ES-I3 (cell line): ENCODE measurements at regions not wholly inside any gene's neighbourhood (a gene's known extent, or its start where the extent isn't known, plus 50 kb on each side); places are given as distances from the start of the nearest gene placed in this dataset.
"Not testable (repeated sequence)": the region's sequence is repeated elsewhere in the genome, so short reads cannot be mapped to it uniquely, and the experiment has no call there.

ENCODE experiments used
- H3K36me3 ChIP-seq: 2 replicates; pipeline ENCODE4 v1.6.1; 2013; ENCODE audit warnings: mild to moderate bottlenecking, low read length, control low read depth, moderate library complexity; ENCODE audit not compliant: insufficient read depth
- H3K4me1 ChIP-seq: 2 replicates; pipeline ENCODE4 v1.6.1; 2013; ENCODE audit warnings: mild to moderate bottlenecking, control low read depth, low read length; ENCODE audit not compliant: insufficient read depth
- H3K9ac ChIP-seq: 2 replicates; pipeline ENCODE4 v1.6.1; 2013; ENCODE audit warnings: low read depth, mild to moderate bottlenecking, low read length, moderate library complexity
- H3K9me3 ChIP-seq: 2 replicates; pipeline ENCODE4 v1.6.1; 2013; ENCODE audit warnings: mild to moderate bottlenecking, low read length, moderate library complexity; ENCODE audit not compliant: control insufficient read depth, insufficient read depth

GRCh38 chr2:176793792-176794191, 418.8 kb upstream of the HNRNPA3 start:
- no peak overlapping the region for H3K9ac ChIP-seq
- peaks cover 7% of the 10 kb centered on the region; the same call in 1 of the 2 replicates for H3K9me3 ChIP-seq
- 0 out of 2 replicates have a peak, but pooled peaks cover 3% of the 10 kb centered on the region for H3K4me1 ChIP-seq
- H3K36me3 ChIP-seq, result no peaks in the 10 kb centered on the region

DNA sequence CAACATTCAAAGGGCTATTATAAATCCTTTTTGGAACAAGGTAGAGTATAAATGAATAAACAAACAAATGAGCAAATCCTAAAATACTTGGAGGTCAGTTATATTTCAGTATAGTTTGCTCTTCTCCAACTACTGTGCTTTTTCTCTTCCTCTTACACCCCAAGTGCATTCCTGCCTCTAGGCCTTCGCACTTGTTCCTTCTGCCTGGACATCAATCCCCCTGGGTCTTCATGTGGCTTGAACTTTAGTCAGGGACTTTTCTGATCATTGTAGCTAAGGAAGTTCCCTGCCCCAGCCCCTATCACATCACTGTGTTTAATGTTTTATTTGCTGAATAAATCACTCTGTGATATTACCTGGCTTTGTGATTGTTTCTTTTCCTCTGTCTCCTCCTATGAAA, 418.2 kb upstream of the HNRNPA3 start:
- H3K9ac ChIP-seq, result no peak overlapping the region
- H3K4me1 ChIP-seq, result 0 out of 2 replicates have a peak, but pooled peaks cover 3% of the 10 kb centered on the region
- H3K36me3 ChIP-seq, result no peaks in the 10 kb centered on the region
- H3K9me3 ChIP-seq, result peaks cover 7% of the 10 kb centered on the region; the same call in 1 of the 2 replicates

GRCh38 chr2:176795823-176796222, 416.8 kb upstream of the HNRNPA3 start:
- Histone ChIP-seq H3K9me3 (peaks cover 7% of the 10 kb centered on the region; the same call in 1 of the 2 replicates), H3K4me1 (0 out of 2 replicates have a peak, but pooled peaks cover under 1% of the 10 kb centered on the region), H3K9ac (no peak overlapping the region), H3K36me3 (no peaks in the 10 kb centered on the region)

DNA sequence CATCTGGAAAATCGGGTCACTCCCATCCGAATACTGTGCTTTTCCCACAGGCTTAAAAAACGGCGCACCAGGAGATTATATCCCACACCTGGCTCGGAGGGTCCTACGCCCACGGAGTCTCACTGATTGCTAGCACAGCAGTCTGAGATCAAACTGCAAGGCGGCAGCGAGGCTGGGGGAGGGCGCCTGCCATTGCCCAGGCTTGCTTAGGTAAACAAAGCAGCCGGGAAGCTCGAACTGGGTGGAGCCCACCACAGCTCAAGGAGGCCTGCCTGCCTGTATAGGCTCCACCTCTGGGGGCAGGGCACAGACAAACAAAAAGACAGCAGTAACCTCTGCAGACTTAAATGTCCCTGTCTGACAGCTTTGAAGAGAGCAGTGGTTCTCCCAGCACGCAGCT, 415.9 kb upstream of the HNRNPA3 start:
- not testable (repeated sequence) for H3K9ac ChIP-seq, H3K4me1 ChIP-seq, H3K9me3 ChIP-seq, H3K36me3 ChIP-seq

GRCh38 chr2:176804392-176804791, 408.2 kb upstream of the HNRNPA3 start:
- no peaks in the 10 kb centered on the region for H3K4me1 ChIP-seq
- H3K9ac ChIP-seq, result no peak overlapping the region
- no peaks in the 10 kb centered on the region for H3K36me3 ChIP-seq
- H3K9me3 ChIP-seq, result no peaks in the 10 kb centered on the region

GRCh38 chr2:176805345-176805744, 407.2 kb upstream of the HNRNPA3 start:
- Histone ChIP-seq H3K36me3 (no peaks in the 10 kb centered on the region), H3K4me1 (no peaks in the 10 kb centered on the region), H3K9ac (no peak overlapping the region), H3K9me3 (no peaks in the 10 kb centered on the region)

DNA sequence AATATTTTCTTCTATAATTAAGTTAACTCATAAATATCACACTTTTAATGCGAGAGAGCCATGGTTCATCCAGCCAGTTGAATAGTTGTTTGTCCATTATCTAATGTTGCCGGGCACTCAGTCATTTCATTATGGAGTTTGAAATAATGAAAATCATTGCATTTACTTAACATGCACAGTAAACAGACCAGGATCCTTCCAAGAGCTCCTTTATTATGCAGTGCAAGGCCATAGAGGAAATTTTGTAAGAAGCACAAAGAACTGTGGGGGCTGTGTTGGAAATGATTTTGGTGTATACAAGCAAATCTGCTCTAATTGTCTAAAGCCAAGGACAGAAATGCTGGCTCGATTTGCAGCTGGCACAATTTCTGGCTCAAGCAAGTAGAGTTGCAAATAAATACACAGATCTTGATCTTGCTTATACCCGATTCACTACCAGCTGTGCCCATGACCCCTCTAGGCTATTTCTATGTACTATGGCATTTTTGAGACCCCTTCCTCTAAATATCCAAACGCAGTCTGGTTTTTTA, 400.3 kb upstream of the HNRNPA3 start:
- Histone ChIP-seq H3K9ac (no peak overlapping the region), H3K36me3 (no peaks in the 10 kb centered on the region), H3K4me1 (peaks cover 21% of the 10 kb centered on the region; the same call in 1 of the 2 replicates), H3K9me3 (no peaks in the 10 kb centered on the region)

DNA sequence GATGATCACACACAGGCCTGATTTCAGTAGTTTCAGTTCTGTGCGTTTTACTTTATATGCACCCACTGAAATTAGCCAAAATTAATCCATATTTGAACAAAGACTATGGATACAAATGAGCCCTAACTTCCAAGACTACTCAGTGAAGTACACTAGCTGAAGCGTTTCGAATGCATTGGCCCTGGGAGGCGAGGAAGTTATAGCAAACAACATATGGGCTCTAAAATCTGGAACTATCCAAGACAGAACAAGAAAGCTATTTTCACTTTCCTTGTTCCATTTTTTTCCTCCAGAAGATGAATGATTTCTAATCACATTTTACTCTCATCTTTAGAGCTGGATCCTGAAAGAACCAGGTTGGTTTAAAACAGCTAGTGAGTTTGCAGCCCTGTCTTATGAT, 399.4 kb upstream of the HNRNPA3 start:
- H3K9me3 ChIP-seq, result no peaks in the 10 kb centered on the region
- no peak overlapping the region; the same call in 1 of the 2 replicates for H3K9ac ChIP-seq
- peaks cover 28% of the 10 kb centered on the region; the same call in 1 of the 2 replicates for H3K4me1 ChIP-seq
- H3K36me3 ChIP-seq, result no peaks in the 10 kb centered on the region

GRCh38 chr2:176813621-176814049, 399.0 kb upstream of the HNRNPA3 start:
- H3K9ac ChIP-seq, result no peak overlapping the region; the same call in 1 of the 2 replicates
- peaks cover 33% of the 10 kb centered on the region; the same call in 1 of the 2 replicates for H3K4me1 ChIP-seq
- H3K9me3 ChIP-seq, result no peaks in the 10 kb centered on the region
- no peaks in the 10 kb centered on the region for H3K36me3 ChIP-seq

DNA sequence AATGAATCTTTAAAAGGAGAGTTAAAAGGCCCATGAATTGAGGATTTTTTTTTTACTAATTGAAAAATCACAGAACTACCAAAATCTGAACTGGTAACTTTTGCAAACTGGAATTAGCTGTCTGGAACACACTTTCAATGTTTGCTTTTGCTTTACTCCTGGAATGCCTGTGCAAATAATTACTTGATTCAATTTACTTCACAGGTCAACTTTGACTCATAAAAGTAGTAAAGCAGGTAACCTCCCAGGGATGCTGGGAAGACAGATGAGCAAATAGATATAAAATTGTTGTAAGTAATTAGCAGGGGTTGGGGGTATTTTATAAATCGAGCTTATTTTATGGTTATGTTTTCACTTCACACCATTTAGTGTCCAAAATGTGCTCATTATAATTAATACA, 398.3 kb upstream of the HNRNPA3 start:
- no peaks in the 10 kb centered on the region for H3K9me3 ChIP-seq
- no peak overlapping the region for H3K9ac ChIP-seq
- no peaks in the 10 kb centered on the region for H3K36me3 ChIP-seq
- H3K4me1 ChIP-seq, result peaks cover 39% of the 10 kb centered on the region; the same call in 1 of the 2 replicates

GRCh38 chr2:176814740-176815367, 397.7 kb upstream of the HNRNPA3 start:
- H3K36me3 ChIP-seq, result no peaks in the 10 kb centered on the region
- H3K9me3 ChIP-seq, result no peaks in the 10 kb centered on the region
- H3K4me1 ChIP-seq, result peaks cover 40% of the 10 kb centered on the region; the same call in 1 of the 2 replicates
- no peak overlapping the region for H3K9ac ChIP-seq

GRCh38 chr2:176817061-176817565, 395.5 kb upstream of the HNRNPA3 start:
- H3K4me1 ChIP-seq, result peaks cover 40% of the 10 kb centered on the region; the same call in 1 of the 2 replicates
- H3K9me3 ChIP-seq, result no peaks in the 10 kb centered on the region
- H3K9ac ChIP-seq, result no peak overlapping the region
- H3K36me3 ChIP-seq, result no peaks in the 10 kb centered on the region

GRCh38 chr2:176818076-176818475, 394.5 kb upstream of the HNRNPA3 start:
- H3K9ac ChIP-seq, result no peak overlapping the region
- peaks cover 34% of the 10 kb centered on the region; the same call in 1 of the 2 replicates for H3K4me1 ChIP-seq
- no peaks in the 10 kb centered on the region for H3K9me3 ChIP-seq
- H3K36me3 ChIP-seq, result no peaks in the 10 kb centered on the region

DNA sequence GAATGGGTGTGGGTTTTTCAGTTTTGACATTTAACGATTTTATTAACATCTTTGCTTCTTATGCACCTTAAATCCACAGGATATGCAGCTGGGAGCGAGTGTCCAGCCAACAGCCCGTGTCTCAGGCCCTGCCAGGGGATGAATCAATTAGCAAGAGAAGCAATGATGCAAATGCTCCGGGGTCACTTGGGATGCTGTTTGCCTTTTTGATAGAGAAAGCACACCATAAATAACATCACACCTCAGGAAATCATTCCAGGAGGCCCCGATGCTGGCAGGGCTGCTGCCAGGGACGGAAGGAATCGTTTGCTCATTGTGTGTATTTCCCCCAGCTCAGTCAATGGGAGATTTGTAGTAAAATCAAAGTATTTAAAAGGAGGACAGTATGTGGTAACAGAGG, 394.0 kb upstream of the HNRNPA3 start:
- no peak overlapping the region for H3K9ac ChIP-seq
- H3K4me1 ChIP-seq, result peaks cover 31% of the 10 kb centered on the region; the same call in 1 of the 2 replicates
- no peaks in the 10 kb centered on the region for H3K36me3 ChIP-seq
- H3K9me3 ChIP-seq, result no peaks in the 10 kb centered on the region

GRCh38 chr2:176819306-176819705, 393.3 kb upstream of the HNRNPA3 start:
- no peaks in the 10 kb centered on the region for H3K36me3 ChIP-seq
- peaks cover 25% of the 10 kb centered on the region; the same call in 1 of the 2 replicates for H3K4me1 ChIP-seq
- no peak overlapping the region for H3K9ac ChIP-seq
- no peaks in the 10 kb centered on the region for H3K9me3 ChIP-seq
